HepG2 (cell line): ENCODE measurements at regions not wholly inside any gene's neighbourhood (a gene's known extent, or its start where the extent isn't known, plus 50 kb on each side); places are given as distances from the start of the nearest gene placed in this dataset.

Experiments
- ATAC-seq: fragments of 200-7000 bp; cut with Tn5 transposase; 3 replicates; pipeline ENCODE4 v1.9.1; 2020; ENCODE audit warnings: mild to moderate bottlenecking, moderate library complexity
- BruUV-seq: library from RNA; stranded (reverse); fragments of 400-500 nt; replicated peaks from 2 replicates; lab custom pipeline; 2021; lab: Mats Ljungman, UMichigan
- CTCF ChIA-PET: fragments of 300-600 bp; formaldehyde crosslinking; extraction: SDS; loops from one replicate; lab custom pipeline; 2021; ENCODE audit warnings: low total read pairs, inconsistent platforms, low intra/inter-chr PET ratio; lab: Yijun Ruan, JAX
- POLR2A ChIA-PET: fragments of 350-600 bp; sonication (Branson Sonifier 250); formaldehyde crosslinking; loops from one replicate; lab custom pipeline; 2020; ENCODE audit warnings: antibody characterized with exemption, inconsistent platforms; lab: Yijun Ruan, JAX
- DNase-seq: peaks from one replicate; pipeline ENCODE4 v3.0.0-alpha.2; 2015; ENCODE audit warnings: low spot score
- FAIRE-seq: peaks from 3 replicates; lab custom pipeline; 2011; peaks lifted over from hg19 to GRCh38; lab: Jason Lieb, UNC
- H2AFZ ChIP-seq: one replicate; pipeline ENCODE4 v1.6.1; 2011; ENCODE audit warnings: low read length, inconsistent platforms
- H3K27ac ChIP-seq: fragments of 300-600 bp; 3 replicates; pipeline ENCODE4 v1.8.0; 2011; ENCODE audit warnings: mixed run types, mild to moderate bottlenecking, mixed read lengths, low read length, inconsistent platforms; ENCODE audit not compliant: insufficient read depth; ENCODE audit errors: extremely low read length
- H3K27me3 ChIP-seq, 2 experiments: fragments of 200-600 bp in 1 of 2; 2 replicates in 1 of 2; 3 replicates in 1 of 2; pipeline versions ENCODE4 v1.6.0 to v1.8.0; 2011; ENCODE audit warnings: low read length in 2 of 2, mild to moderate bottlenecking in 2 of 2, moderate library complexity in 2 of 2, inconsistent platforms in 1 of 2; ENCODE audit not compliant: insufficient read depth in 2 of 2, control insufficient read depth in 1 of 2
- H3K36me3 ChIP-seq, 2 experiments: fragments of 200-600 bp in 1 of 2; replicated peaks in 1 of 2; 2 replicates in 1 of 2; 3 replicates in 1 of 2; pipeline versions ENCODE4 v1.5.1 to v1.8.0; 2011; ENCODE audit warnings: low read length in 2 of 2, inconsistent platforms in 1 of 2; ENCODE audit not compliant: insufficient read depth in 2 of 2, control insufficient read depth in 1 of 2
- H3K4me1 ChIP-seq: 2 replicates; pipeline ENCODE4 v1.5.1; 2012; ENCODE audit warnings: low read length, inconsistent platforms; ENCODE audit not compliant: insufficient read depth
- H3K4me2 ChIP-seq: 2 replicates; pipeline ENCODE4 v1.6.0; 2011; ENCODE audit warnings: low read depth, low read length, inconsistent platforms
- H3K4me3 ChIP-seq, 3 experiments: fragments of 200-600 bp in 1 of 3; sonication (generic), shearing (Covaris generic) in 1 of 3; replicated peaks in 1 of 3; 2 replicates each; pipeline ENCODE4 v1.5.1; 2011 to 2016; ENCODE audit warnings: low read length in 3 of 3, inconsistent platforms in 2 of 3, low read depth in 2 of 3, mild to moderate bottlenecking in 2 of 3, control low read depth in 1 of 3, mixed read lengths in 1 of 3; ENCODE audit not compliant: insufficient read depth in 1 of 3
- H3K79me2 ChIP-seq: one replicate; pipeline ENCODE4 v1.6.1; 2011; ENCODE audit warnings: low read length, inconsistent platforms; ENCODE audit not compliant: insufficient read depth
- H3K9ac ChIP-seq: 2 replicates; pipeline ENCODE4 v1.6.0; 2011; ENCODE audit warnings: mild to moderate bottlenecking, low read depth, low read length, inconsistent platforms; ENCODE audit not compliant: insufficient read depth
- H3K9me3 ChIP-seq: 2 replicates; pipeline ENCODE4 v1.5.1; 2012; ENCODE audit warnings: mild to moderate bottlenecking, low read length
- H4K20me1 ChIP-seq: 2 replicates; pipeline ENCODE4 v1.6.0; 2011; ENCODE audit warnings: inconsistent platforms, mild to moderate bottlenecking, low read length, moderate library complexity; ENCODE audit not compliant: insufficient read depth
- CC2D1A ChIP-seq: sonication (generic); formaldehyde crosslinking; IDR thresholded peaks from 2 replicates; pipeline ENCODE4 v1.8.1; 2023; ENCODE audit warnings: mild to moderate bottlenecking, missing genetic modification reagents
- HDAC1 ChIP-seq: sonication (generic); formaldehyde crosslinking; IDR thresholded peaks from 2 replicates; pipeline ENCODE4 v1.5.1; 2020; ENCODE audit warnings: mild to moderate bottlenecking, missing genetic modification reagents
- IRX3 ChIP-seq: sonication (generic); formaldehyde crosslinking; IDR thresholded peaks from 2 replicates; pipeline ENCODE4 v1.8.1; 2023; ENCODE audit warnings: mild to moderate bottlenecking, low read depth, missing genetic modification reagents, borderline replicate concordance
- KDM1A ChIP-seq: IDR thresholded peaks from 2 replicates; pipeline ENCODE4 v1.6.1; 2016; ENCODE audit warnings: missing compliant biosample characterization
- NCOA2 ChIP-seq: sonication (generic); formaldehyde crosslinking; IDR thresholded peaks from 2 replicates; pipeline ENCODE4 v1.8.0; 2022; ENCODE audit warnings: inconsistent platforms
- NFE2L2 ChIP-seq: fragments of 150-350 bp; IDR thresholded peaks from 2 replicates; pipeline ENCODE4 v1.6.1; 2014; ENCODE audit warnings: low read length
- POGZ ChIP-seq: sonication (generic); formaldehyde crosslinking; IDR thresholded peaks from 2 replicates; pipeline ENCODE4 v1.4.0; 2020; ENCODE audit warnings: mild to moderate bottlenecking, missing genetic modification reagents
- RELA ChIP-seq: sonication (generic); formaldehyde crosslinking; IDR thresholded peaks from 2 replicates; pipeline ENCODE4 v1.4.0; 2020; ENCODE audit warnings: missing genetic modification reagents
- REXO4 ChIP-seq: sonication (generic); formaldehyde crosslinking; IDR thresholded peaks from 2 replicates; pipeline ENCODE4 v1.8.0; 2022; ENCODE audit warnings: missing genetic modification reagents, mild to moderate bottlenecking, borderline replicate concordance
- SALL2 ChIP-seq: sonication (generic); formaldehyde crosslinking; IDR thresholded peaks from 2 replicates; pipeline ENCODE4 v1.8.1; 2023; ENCODE audit warnings: mild to moderate bottlenecking, missing genetic modification reagents, inconsistent platforms
- SOX6 ChIP-seq, 2 experiments: fragments of 450-650 bp in 1 of 2; sonication (generic) in 1 of 2; formaldehyde crosslinking in 1 of 2; IDR thresholded peaks; 2 replicates each; pipeline versions ENCODE4 v1.4.0 to v1.6.1; 2017 to 2020; ENCODE audit warnings: antibody characterized with exemption in 1 of 2, mild to moderate bottlenecking in 1 of 2, missing genetic modification reagents in 1 of 2
- TBX2 ChIP-seq: sonication (generic); formaldehyde crosslinking; IDR thresholded peaks from 2 replicates; pipeline ENCODE4 v1.5.0; 2020; ENCODE audit warnings: missing genetic modification reagents, mild to moderate bottlenecking, borderline replicate concordance
- TRIM24 ChIP-seq: sonication (generic); formaldehyde crosslinking; IDR thresholded peaks from 2 replicates; pipeline ENCODE4 v1.8.0; 2022; ENCODE audit warnings: mild to moderate bottlenecking, missing genetic modification reagents
- XRCC5 ChIP-seq: fragments of 200-400 bp; formaldehyde crosslinking; optimal IDR thresholded peaks from 2 replicates; pipeline ENCODE3; 2017; ENCODE audit warnings: mild to moderate bottlenecking, low read length
- ZFYVE20 ChIP-seq: sonication (generic); formaldehyde crosslinking; IDR thresholded peaks from 2 replicates; pipeline ENCODE4 v1.8.0; 2023; ENCODE audit warnings: low read depth, mild to moderate bottlenecking, moderate library complexity, missing genetic modification reagents, borderline replicate concordance
- ZNF230 ChIP-seq: sonication (generic); formaldehyde crosslinking; IDR thresholded peaks from 2 replicates; pipeline ENCODE4 v1.4.0; 2020; ENCODE audit warnings: mild to moderate bottlenecking, missing genetic modification reagents
- ZNF260 ChIP-seq: sonication (generic); formaldehyde crosslinking; IDR thresholded peaks from 2 replicates; pipeline ENCODE4 v1.4.0; 2020; ENCODE audit warnings: missing genetic modification reagents, low read depth, mild to moderate bottlenecking, borderline replicate concordance
- ZNF296 ChIP-seq: sonication (generic); formaldehyde crosslinking; conservative IDR thresholded peaks from 2 replicates; pipeline ENCODE4 v1.5.0; 2020; ENCODE audit warnings: mild to moderate bottlenecking, missing genetic modification reagents
- ZNF317 ChIP-seq: sonication (generic); formaldehyde crosslinking; IDR thresholded peaks from 2 replicates; pipeline ENCODE4 v1.5.0; 2020; ENCODE audit warnings: mild to moderate bottlenecking, missing genetic modification reagents
- ZNF773 ChIP-seq: sonication (generic); formaldehyde crosslinking; IDR thresholded peaks from 2 replicates; pipeline ENCODE4 v1.4.0; 2020; ENCODE audit warnings: missing genetic modification reagents, borderline replicate concordance
- WGBS: methylation state at CpG from one replicate; pipeline ENCODE4 v1.1.6; 2017; ENCODE audit warnings: low lambda C conversion rate; 5-methylcytosine and 5-hydroxymethylcytosine counted together
- in situ Hi-C: cut with HindIII; loops from 2 replicates; pipeline ENCODE4 v1.10.0; 2017; ENCODE audit warnings: low pct_unique_long_range_greater_than_20kb; ENCODE audit not compliant: extremely low pct_ligation_motif_present
- intact Hi-C: fragments of 100-400 bp; cut with micrococcal nuclease; formaldehyde crosslinking; loops from one replicate; pipeline ENCODE4 v1.10.0; 2022; ENCODE audit not compliant: unreplicated experiment
- TF ChIP-seq, protein P1 (sequence below): sonication (generic); formaldehyde crosslinking; conservative IDR thresholded peaks from 2 replicates; pipeline ENCODE4 v1.4.0; 2020; ENCODE audit warnings: missing genetic modification reagents
- TF ChIP-seq, protein P2 (sequence below): sonication (generic); formaldehyde crosslinking; IDR thresholded peaks from 2 replicates; pipeline ENCODE4 v1.8.0; 2022; ENCODE audit warnings: mild to moderate bottlenecking, missing genetic modification reagents, moderate library complexity

- Histone ChIP-seq H2AFZ (no peak overlapping the region), H3K36me3 (no peaks in the 10 kb centered on the region; a peak in 1 of 5 replicates), H3K27me3 (no peaks in the 10 kb centered on the region), H3K9me3 (no peaks in the 10 kb centered on the region), H3K4me1 (peaks cover 57% of the 10 kb centered on the region), H3K27ac (peak overlapping the region; percentile 96), H3K4me2 (peak overlapping the region; percentile 89), H3K79me2 (no peaks in the 10 kb centered on the region), H3K9ac (peak overlapping the region; percentile 95), H3K4me3 (peak overlapping the region; percentile 29 to 49 (median 48); a peak in 5 of 6 replicates), H4K20me1 (no peaks in the 10 kb centered on the region)
- no TSS peak for BruUV-seq
- POLR2A ChIA-PET = interaction anchor here (1.0 to 2.2 kb wide), 13 partner anchors 9 to 152 kb away, joined by 3 to 14 read pairs (median 7); no protein-coding TSS in a partner anchor
- FAIRE-seq (peak; percentile 96), ATAC-seq (peak; percentile 97), DNase-seq (peak; percentile 99)
- CTCF ChIA-PET = no interaction called here
- intact Hi-C loops (loop anchor here (1.0 to 2.0 kb wide), 5 partner anchors 17 to 429 kb away; no protein-coding TSS in a partner anchor), in situ Hi-C loops (no loop called here)
- 1% methylated on average over 9 of the region's 10 CpGs for WGBS
- TF ChIP-seq NCOA2 (CRISPR knock-in tag) (peak; percentile 94), HDAC1 (CRISPR knock-in tag) (no peak), REXO4 (CRISPR knock-in tag) (no peak), ZNF230 (no peak), POGZ (CRISPR knock-in tag) (peak; percentile 73), RELA (CRISPR knock-in tag) (0 out of 2 replicates have a peak, but pooled peaks have one; percentile 49), KDM1A (CRISPR knock-in tag) (no peak), ZNF317 (peak; percentile 67; the same call in 1 of the 2 replicates), ZFYVE20 (CRISPR knock-in tag) (no peak), SOX6 (IDR thresholded peaks at IDR 0.05) (no peak), SOX6 (CRISPR knock-in tag; IDR thresholded peaks at IDR 0.05) (peak; percentile 93), TRIM24 (no peak), NFE2L2 (no peak), TBX2 (peak; percentile 85), SALL2 (CRISPR knock-in tag) (peak; percentile 84), CC2D1A (CRISPR knock-in tag) (no peak), ZNF260 (CRISPR knock-in tag) (no peak), ZNF773 (CRISPR knock-in tag) (no peak), ZNF296 (CRISPR knock-in tag) (no peak), XRCC5 (peak; percentile 58), IRX3 (no peak)
- TF ChIP-seq, protein P1, sequence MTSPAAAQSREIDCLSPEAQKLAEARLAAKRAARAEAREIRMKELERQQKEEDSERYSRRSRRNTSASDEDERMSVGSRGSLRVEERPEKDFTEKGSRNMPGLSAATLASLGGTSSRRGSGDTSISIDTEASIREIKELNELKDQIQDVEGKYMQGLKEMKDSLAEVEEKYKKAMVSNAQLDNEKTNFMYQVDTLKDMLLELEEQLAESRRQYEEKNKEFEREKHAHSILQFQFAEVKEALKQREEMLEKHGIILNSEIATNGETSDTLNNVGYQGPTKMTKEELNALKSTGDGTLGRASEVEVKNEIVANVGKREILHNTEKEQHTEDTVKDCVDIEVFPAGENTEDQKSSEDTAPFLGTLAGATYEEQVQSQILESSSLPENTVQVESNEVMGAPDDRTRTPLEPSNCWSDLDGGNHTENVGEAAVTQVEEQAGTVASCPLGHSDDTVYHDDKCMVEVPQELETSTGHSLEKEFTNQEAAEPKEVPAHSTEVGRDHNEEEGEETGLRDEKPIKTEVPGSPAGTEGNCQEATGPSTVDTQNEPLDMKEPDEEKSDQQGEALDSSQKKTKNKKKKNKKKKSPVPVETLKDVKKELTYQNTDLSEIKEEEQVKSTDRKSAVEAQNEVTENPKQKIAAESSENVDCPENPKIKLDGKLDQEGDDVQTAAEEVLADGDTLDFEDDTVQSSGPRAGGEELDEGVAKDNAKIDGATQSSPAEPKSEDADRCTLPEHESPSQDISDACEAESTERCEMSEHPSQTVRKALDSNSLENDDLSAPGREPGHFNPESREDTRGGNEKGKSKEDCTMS (CRISPR knock-in tag) = no peak
- TF ChIP-seq, protein P2, sequence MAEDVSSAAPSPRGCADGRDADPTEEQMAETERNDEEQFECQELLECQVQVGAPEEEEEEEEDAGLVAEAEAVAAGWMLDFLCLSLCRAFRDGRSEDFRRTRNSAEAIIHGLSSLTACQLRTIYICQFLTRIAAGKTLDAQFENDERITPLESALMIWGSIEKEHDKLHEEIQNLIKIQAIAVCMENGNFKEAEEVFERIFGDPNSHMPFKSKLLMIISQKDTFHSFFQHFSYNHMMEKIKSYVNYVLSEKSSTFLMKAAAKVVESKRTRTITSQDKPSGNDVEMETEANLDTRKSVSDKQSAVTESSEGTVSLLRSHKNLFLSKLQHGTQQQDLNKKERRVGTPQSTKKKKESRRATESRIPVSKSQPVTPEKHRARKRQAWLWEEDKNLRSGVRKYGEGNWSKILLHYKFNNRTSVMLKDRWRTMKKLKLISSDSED (CRISPR knock-in tag) = no peak
These were observed 110.2 kb upstream of the EGFLAM start for GRCh38 chr5:38148021-38148625.
